Ramos (cell line): ENCODE measurements at regions not wholly inside any gene's neighbourhood (a gene's known extent, or its start where the extent isn't known, plus 50 kb on each side); places are given as distances from the start of the nearest gene placed in this dataset.
"Not testable (repeated sequence)": the region's sequence is repeated elsewhere in the genome, so short reads cannot be mapped to it uniquely, and the experiment has no call there.

Experiments
- in situ Hi-C: fragments of 300-500 bp; cut with MboI; formaldehyde crosslinking; loops from one replicate; pipeline ENCODE4 v1.14.3; 2022; ENCODE audit warnings: low sequenced_read_pairs; ENCODE audit not compliant: unreplicated experiment

DNA sequence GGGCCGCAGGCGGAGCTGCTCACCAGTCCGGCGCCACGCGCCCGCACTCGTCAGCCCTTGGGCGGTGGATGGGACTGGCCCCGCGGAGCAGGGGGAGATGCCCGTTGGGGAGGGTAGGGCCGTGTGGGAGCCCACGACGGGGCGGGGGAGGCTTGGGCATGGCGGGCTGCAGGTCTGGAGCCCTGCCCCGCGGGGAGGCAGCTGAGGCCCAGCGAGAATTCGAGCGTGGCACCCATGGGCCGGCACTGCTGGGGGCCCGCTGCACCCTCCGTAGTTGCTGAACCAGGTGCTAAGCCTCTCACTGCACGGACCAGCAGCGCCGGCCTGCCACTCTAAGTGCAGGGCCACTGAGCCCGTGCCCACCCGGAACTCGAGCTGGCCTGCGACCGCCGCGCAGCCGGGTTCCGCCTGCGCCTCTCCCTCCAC lies 182.4 kb upstream of the ERBB4 start:
- in situ Hi-C loops: no loop called here

GRCh38 chr2:212715411-212715810 lies 176.8 kb upstream of the ERBB4 start:
- in situ Hi-C loops: not testable (repeated sequence)

- in situ Hi-C loops: no loop called here
These were observed 175.1 kb upstream of the ERBB4 start for GRCh38 chr2:212713681-212714080.

GRCh38 chr2:212712991-212713390 lies 174.4 kb upstream of the ERBB4 start:
- in situ Hi-C loops: no loop called here

DNA sequence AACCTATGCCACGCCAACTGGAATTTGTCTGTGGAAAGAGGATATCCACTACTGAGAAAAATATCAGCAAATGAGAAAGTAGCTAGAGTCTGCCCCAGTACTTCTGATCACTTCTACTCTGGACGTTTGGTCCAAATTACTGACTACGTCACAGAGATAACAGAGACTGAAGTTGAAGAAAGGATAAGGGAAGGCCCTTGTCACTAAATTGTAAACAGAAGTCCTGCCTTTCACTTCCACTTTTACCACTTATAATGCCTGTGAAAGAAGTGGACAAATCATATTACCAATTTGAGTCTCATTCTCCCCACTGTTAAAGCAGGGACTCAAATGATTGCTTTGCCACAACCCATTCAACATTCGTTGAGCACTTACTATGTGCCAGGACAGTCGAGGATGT lies 173.9 kb upstream of the ERBB4 start:
- in situ Hi-C loops: no loop called here

GRCh38 chr2:212711856-212712255 lies 173.3 kb upstream of the ERBB4 start:
- in situ Hi-C loops: no loop called here

DNA sequence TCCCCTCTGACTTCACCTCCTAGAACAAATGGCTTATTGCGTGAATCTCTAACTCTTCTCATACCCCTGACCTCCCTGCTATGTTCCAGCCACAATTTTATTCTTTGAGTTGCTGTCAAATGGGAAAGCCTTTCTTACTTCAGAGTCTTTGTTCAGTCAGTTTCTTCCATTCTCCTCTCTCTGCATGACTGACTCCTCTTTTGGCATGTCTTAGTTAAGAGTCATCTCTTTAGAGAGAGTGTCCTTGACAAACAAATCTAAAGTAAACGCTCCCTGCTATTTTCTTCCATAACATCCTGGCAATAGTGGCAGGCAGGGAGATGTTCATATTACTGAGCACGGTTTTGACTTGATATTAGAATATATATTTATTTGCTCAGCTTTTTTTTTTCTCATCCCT lies 170.7 kb upstream of the ERBB4 start:
- in situ Hi-C loops: no loop called here

DNA sequence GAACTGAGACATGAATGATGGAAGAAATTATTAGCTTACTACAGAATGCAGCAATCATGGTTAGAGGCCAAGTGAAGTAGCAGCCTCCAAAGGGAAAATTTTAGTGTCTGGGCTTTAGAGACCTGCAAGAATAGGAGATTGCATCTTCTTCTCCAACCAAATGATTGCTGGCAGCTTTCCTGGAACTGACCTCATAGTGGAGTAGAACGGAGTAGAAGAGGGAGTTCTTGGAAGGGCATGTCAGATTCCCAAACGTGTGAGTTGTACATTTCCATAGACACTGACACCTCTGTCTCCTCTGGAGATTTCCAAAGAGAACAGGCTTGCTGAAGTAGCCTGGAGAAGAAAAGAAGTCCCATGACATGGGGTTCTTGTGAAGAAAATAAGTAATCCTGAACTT lies 169.8 kb upstream of the ERBB4 start:
- in situ Hi-C loops: no loop called here

DNA sequence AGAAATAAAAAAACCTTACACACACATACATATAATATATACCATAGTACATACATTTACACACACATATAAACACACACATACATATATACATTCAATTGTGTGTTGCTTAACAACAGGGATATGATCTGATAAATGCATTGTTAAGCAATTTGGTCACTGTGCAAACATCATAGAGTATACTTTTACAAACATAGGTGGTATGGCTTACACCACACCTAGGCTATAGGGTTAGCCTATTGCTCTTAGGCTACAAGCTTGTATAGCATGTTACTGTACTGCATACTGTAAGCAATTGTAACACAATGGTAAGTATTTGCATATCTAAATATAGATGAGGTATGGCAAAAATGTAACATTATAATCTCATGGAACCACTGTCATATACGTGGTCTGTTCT lies 156.8 kb upstream of the ERBB4 start:
- in situ Hi-C loops: no loop called here

DNA sequence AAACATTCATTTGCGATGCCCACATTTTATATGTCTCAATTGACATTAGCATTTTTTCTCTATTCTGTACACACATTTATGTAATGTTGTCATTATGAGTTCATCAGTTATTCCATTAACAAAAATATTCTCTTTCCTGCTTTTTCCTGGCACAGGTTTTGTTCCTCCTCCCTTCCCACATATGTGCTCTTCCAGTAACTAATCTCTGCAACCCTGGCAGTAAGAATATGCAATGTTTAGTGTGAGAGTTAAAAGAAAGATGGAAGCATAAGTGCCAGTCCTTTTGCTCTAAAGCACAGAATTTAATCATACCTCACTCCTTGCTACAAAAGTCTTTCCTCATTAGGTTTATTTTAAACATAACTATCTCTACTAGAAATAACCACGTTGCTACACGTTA lies 155.8 kb upstream of the ERBB4 start:
- in situ Hi-C loops: no loop called here

DNA sequence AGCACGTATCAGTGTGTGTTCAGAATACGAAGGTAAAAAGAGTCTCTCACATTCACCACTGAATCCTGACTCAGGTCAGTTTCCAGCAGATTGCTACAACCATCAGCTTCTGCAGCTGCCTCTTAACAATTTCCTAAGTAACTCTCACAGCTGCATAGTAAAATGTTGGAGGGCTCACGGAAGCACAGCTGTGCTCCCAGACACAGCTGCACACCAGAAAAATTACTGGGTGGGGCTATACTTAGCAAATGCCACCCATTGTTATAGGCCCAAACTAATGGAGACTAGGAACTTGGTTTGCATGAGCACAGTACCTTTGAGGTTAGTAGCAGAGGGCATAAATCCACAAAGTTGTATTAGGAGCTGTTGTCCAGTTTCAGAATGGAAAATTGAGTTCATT lies 153.9 kb upstream of the ERBB4 start:
- in situ Hi-C loops: no loop called here

GRCh38 chr2:212686285-212686895 lies 147.8 kb upstream of the ERBB4 start:
- in situ Hi-C loops: loop anchor here (10.0 kb wide), 1 partner anchor 468 kb away; the partner anchor contains the start of gene IKZF2

DNA sequence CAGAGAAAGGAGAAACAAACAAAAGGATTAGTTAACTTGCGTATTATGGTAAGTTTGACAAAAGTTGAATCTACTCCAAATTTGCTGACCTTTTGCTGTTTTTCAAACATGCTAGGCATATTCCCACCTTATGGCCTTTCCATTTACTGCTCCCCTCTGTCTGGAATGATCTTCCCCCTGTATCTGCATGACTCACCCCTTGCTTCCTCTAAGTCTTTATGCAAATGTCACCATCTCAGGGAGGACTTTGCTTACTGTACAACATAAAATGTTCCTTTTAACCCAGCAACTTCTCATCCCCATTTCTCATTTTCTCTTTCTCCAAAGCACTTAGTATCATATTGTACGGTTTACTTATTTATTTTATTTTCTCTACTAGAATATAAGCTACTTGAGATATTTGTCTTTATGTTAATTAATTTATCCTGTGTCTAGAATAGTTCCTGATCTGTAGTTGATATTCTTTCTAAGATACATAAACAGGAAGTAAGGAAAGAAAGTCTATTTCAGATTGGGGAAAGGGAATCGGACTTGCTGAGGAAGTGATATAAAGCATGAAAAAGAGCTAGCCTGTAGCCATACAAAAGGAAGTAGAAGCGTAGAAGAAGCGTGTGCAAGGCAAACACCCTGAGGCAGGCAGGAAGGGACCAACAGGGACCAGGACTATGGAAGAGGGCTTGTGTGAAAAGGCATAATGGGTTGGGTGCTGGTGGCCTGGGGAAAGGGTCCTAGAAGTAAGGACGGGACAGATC lies 144.9 kb upstream of the ERBB4 start:
- in situ Hi-C loops: loop anchor here (10.0 kb wide), 1 partner anchor 471 kb away; the partner anchor contains the start of gene IKZF2

- in situ Hi-C loops: loop anchor here (10.0 kb wide), 1 partner anchor 472 kb away; the partner anchor contains the start of gene IKZF2
These were observed 144.3 kb upstream of the ERBB4 start for GRCh38 chr2:212682937-212683336.

- in situ Hi-C loops: no loop called here
These were observed 138.9 kb upstream of the ERBB4 start for GRCh38 chr2:212677466-212677865.

- in situ Hi-C loops: no loop called here
These were observed 133.6 kb upstream of the ERBB4 start for GRCh38 chr2:212672186-212672585.

GRCh38 chr2:212669761-212670160 lies 131.2 kb upstream of the ERBB4 start:
- in situ Hi-C loops: no loop called here

DNA sequence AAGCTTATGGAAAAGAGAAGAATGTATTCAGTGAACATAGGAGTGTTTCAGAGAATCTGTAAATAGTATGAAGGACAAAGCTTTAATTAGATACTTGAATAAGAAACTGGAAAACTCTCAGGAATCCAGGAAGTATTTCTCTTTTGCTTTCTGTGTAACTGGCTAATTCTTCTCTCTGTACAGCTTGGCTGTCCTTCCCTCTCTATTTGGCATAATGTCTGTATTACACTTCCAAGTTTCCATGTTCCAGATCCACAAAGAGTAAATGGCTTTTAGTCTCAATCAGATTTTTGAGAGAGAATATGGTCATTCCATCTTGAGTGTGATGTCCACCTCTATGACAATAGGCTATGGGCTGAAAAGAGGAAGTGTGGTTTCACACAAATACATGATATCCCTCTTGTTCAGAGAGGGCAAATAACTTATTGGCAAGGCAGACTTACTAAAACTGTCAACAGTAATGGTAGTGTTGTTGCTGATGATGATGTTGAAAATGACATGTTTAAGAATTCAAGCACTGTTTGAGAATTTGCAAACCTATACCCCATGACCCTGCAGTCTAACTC lies 129.2 kb upstream of the ERBB4 start:
- in situ Hi-C loops: no loop called here

GRCh38 chr2:212665948-212666347 lies 127.3 kb upstream of the ERBB4 start:
- in situ Hi-C loops: no loop called here

DNA sequence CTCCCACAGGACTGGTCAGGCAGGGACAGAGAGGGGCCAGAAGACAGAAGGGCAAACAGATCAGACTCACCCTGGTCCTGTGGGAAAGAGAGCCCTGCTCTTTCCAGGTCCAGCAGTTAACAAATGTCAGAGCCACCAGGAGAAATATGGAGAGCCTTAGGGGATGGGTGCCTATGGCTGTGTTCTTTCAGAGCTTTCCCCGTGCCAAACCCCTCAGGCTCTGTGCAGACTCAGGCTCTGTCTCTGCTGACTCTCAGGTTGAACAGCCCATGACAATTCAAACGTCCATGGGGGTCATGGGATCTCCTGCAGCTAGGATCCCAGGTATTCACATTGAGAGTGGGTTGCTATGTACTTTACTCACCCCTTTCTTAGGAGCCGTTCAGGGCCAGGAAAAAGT lies 120.8 kb upstream of the ERBB4 start:
- in situ Hi-C loops: no loop called here

DNA sequence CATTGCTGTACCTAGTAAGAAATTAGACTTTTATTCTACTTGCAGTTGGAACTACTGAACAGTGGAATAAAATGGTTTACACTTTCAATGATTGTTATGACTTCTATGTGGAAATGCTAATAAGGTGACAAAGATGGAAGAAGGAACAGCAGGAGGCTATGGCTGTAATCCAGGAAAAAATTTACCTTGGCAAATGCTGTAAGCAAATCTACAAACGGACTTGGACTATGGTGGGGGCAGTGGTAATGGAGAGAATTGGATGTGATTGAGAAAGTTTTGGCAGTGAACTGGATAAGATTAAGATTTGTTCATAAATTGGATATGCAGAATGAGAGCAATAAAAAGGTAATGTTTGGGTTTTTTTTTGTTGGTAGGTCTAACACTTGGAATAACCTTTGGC lies 111.0 kb upstream of the ERBB4 start:
- in situ Hi-C loops: no loop called here
